GM12891 (cell line): ENCODE measurements at regions not wholly inside any gene's neighbourhood (a gene's known extent, or its start where the extent isn't known, plus 50 kb on each side); places are given as distances from the start of the nearest gene placed in this dataset.

Experiments
- POLR2A ChIP-seq: IDR thresholded peaks from 2 replicates; pipeline ENCODE4 v1.6.1; 2011; ENCODE audit warnings: low read depth, low read length, control low read depth
- POLR2AphosphoS5 ChIP-seq: IDR thresholded peaks from 2 replicates; pipeline ENCODE4 v1.6.1; 2011; ENCODE audit warnings: low read depth, low read length, control low read depth
- TAF1 ChIP-seq: IDR thresholded peaks from 2 replicates; pipeline ENCODE4 v1.6.1; 2011; ENCODE audit warnings: low read depth, low read length, control low read depth

DNA sequence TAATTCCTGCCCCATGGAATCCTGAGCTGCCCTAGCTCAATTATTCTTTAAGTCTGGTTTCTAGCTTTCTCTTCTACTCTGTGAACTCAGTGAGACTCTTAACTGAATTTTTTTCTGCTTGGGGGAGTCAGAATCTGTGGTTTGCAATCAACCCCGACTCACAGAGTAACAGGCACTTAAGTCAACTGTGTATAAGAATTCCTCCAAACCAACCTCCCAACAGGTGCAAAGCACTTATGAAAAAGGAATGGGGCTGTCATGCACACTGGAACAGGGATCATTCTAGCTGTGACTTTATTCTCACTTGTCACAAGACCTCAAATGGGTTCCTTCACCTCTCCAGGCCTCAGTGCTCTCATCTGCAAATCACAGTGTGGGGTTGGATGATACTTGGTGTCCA, 60.3 kb upstream of the SYT6 start:
- TF ChIP-seq POLR2A (no peak), TAF1 (no peak), POLR2AphosphoS5 (no peak)
